ENCODE measurements at regions not wholly inside any gene's neighbourhood (a gene's known extent, or its start where the extent isn't known, plus 50 kb on each side); places are given as distances from the start of the nearest gene placed in this dataset.

GRCh38 chr13:47334173-47334572 lies 437.3 kb upstream of the HTR2A start:
- Mint-ChIP-seq H3K4me1 (ENCODE audit: low read depth) (no peaks in the 10 kb centered on the region), H3K27me3 (peaks cover 9% of the 10 kb centered on the region), H3K27ac (no peak overlapping the region), H3K4me3 (no peak overlapping the region), H3K9me3 (peaks cover 2% of the 10 kb centered on the region), H3K36me3 (ENCODE audit: low read depth) (no peaks in the 10 kb centered on the region)
- POLR2A ChIA-PET = no interaction called here
- TF ChIP-seq CTCF (IDR thresholded peaks at IDR 0.05) = no peak
- no peak overlapping the region for H3K4me3 ChIP-seq (ENCODE audit: low read length)
- H3K27ac ChIP-seq (ENCODE audit: low read depth in 1 of 2, low read length in 2 of 2) = no peak overlapping the region
- no peaks in the 10 kb centered on the region for H3K36me3 ChIP-seq (ENCODE audit: insufficient read depth, low read length)
- peaks cover 0 to 12% of the 10 kb centered on the region in 2 experiments for H3K9me3 ChIP-seq (ENCODE audit: control insufficient read depth in 1 of 2, insufficient read depth in 1 of 2, low read length in 2 of 2)
- intact Hi-C loops (cut with DNase I, micrococcal nuclease) = no loop called here
- no peaks in the 10 kb centered on the region for H3K4me1 ChIP-seq (ENCODE audit: insufficient read depth, low read length)
- ATAC-seq (ENCODE audit: poor library complexity) (no peak), DNase-seq (no peak)
- no peaks in the 10 kb centered on the region for H3K27me3 ChIP-seq (ENCODE audit: control insufficient read depth in 1 of 2, insufficient read depth in 2 of 2, low read length in 2 of 2)
- CTCF ChIA-PET = no interaction called here

GRCh38 chr13:47332149-47332548 lies 435.3 kb upstream of the HTR2A start:
- Histone ChIP-seq H3K27me3 (ENCODE audit: control insufficient read depth in 1 of 2, insufficient read depth in 2 of 2, low read length in 2 of 2) (no peaks in the 10 kb centered on the region), H3K4me3 (ENCODE audit: low read length) (no peak overlapping the region), H3K36me3 (ENCODE audit: insufficient read depth, low read length) (no peaks in the 10 kb centered on the region), H3K4me1 (ENCODE audit: insufficient read depth, low read length) (no peaks in the 10 kb centered on the region), H3K27ac (ENCODE audit: low read depth in 1 of 2, low read length in 2 of 2) (no peak overlapping the region), H3K9me3 (ENCODE audit: control insufficient read depth in 1 of 2, insufficient read depth in 1 of 2, low read length in 2 of 2) (peaks cover 0 to 7% of the 10 kb centered on the region in 2 experiments)
- H3K36me3 Mint-ChIP-seq (ENCODE audit: low read depth) = no peaks in the 10 kb centered on the region
- DNase-seq (no peak), ATAC-seq (ENCODE audit: poor library complexity) (no peak)
- peaks cover 9% of the 10 kb centered on the region for H3K27me3 Mint-ChIP-seq
- no peak overlapping the region for H3K4me3 Mint-ChIP-seq
- H3K9me3 Mint-ChIP-seq = peaks cover 2% of the 10 kb centered on the region
- H3K27ac Mint-ChIP-seq = no peak overlapping the region
- TF ChIP-seq CTCF (IDR thresholded peaks at IDR 0.05) = no peak
- H3K4me1 Mint-ChIP-seq (ENCODE audit: low read depth) = no peaks in the 10 kb centered on the region
- intact Hi-C loops (cut with DNase I, micrococcal nuclease) = no loop called here
- CTCF ChIA-PET = no interaction called here
- POLR2A ChIA-PET = no interaction called here

GRCh38 chr13:47330031-47330430 lies 433.2 kb upstream of the HTR2A start:
- CTCF ChIA-PET = no interaction called here
- H3K9me3 ChIP-seq (ENCODE audit: control insufficient read depth in 1 of 2, insufficient read depth in 1 of 2, low read length in 2 of 2) = peaks cover 0 to 4% of the 10 kb centered on the region in 2 experiments

More at GRCh38 chr13:47330031-47330430, 433.2 kb upstream of the HTR2A start:
- no peaks in the 10 kb centered on the region for H3K4me1 Mint-ChIP-seq (ENCODE audit: low read depth)
- POLR2A ChIA-PET = no interaction called here
- Histone ChIP-seq H3K27me3 (ENCODE audit: control insufficient read depth in 1 of 2, insufficient read depth in 2 of 2, low read length in 2 of 2) (no peaks in the 10 kb centered on the region), H3K4me1 (ENCODE audit: insufficient read depth, low read length) (no peaks in the 10 kb centered on the region), H3K36me3 (ENCODE audit: insufficient read depth, low read length) (no peaks in the 10 kb centered on the region), H3K4me3 (ENCODE audit: low read length) (no peak overlapping the region), H3K27ac (ENCODE audit: low read depth in 1 of 2, low read length in 2 of 2) (no peak overlapping the region)
- ATAC-seq (ENCODE audit: poor library complexity) (no peak), DNase-seq (no peak)
- intact Hi-C loops (cut with DNase I, micrococcal nuclease) = no loop called here
- no peak for TF ChIP-seq CTCF (IDR thresholded peaks at IDR 0.05)
- no peak overlapping the region for H3K4me3 Mint-ChIP-seq
- H3K27ac Mint-ChIP-seq = no peak overlapping the region
- no peaks in the 10 kb centered on the region for H3K36me3 Mint-ChIP-seq (ENCODE audit: low read depth)
- H3K9me3 Mint-ChIP-seq = no peaks in the 10 kb centered on the region
- peaks cover 4% of the 10 kb centered on the region for H3K27me3 Mint-ChIP-seq
